Endodermal cell (in vitro differentiated cells): ENCODE measurements at regions not wholly inside any gene's neighbourhood (a gene's known extent, or its start where the extent isn't known, plus 50 kb on each side); places are given as distances from the start of the nearest gene placed in this dataset.

ENCODE experiments used
- DNase-seq: peaks from one replicate; pipeline ENCODE4 v3.0.0-alpha.2; 2017
- H3K27ac ChIP-seq: 2 replicates; pipeline ENCODE4 v1.5.1; 2013; ENCODE audit warnings: mild to moderate bottlenecking, low read depth, low read length, moderate library complexity
- H3K27me3 ChIP-seq: 2 replicates; pipeline ENCODE4 v1.6.1; 2013; ENCODE audit warnings: mild to moderate bottlenecking, low read length, moderate library complexity; ENCODE audit not compliant: insufficient read depth, control insufficient read depth, poor library complexity, severe bottlenecking
- H3K36me3 ChIP-seq: 2 replicates; pipeline ENCODE4 v1.7.0; 2013; ENCODE audit warnings: mild to moderate bottlenecking, low read length, moderate library complexity; ENCODE audit not compliant: control insufficient read depth, insufficient read depth
- H3K4me1 ChIP-seq: one replicate; pipeline ENCODE4 v1.7.0; 2013; ENCODE audit warnings: low read length; ENCODE audit not compliant: control insufficient read depth, insufficient read depth
- H3K4me3 ChIP-seq: 2 replicates; pipeline ENCODE4 v1.5.1; 2013; ENCODE audit warnings: mild to moderate bottlenecking, low read length, moderate library complexity
- H3K9ac ChIP-seq: 2 replicates; pipeline ENCODE4 v1.6.1; 2013; ENCODE audit warnings: mild to moderate bottlenecking, low read length, moderate library complexity; ENCODE audit not compliant: poor library complexity, severe bottlenecking; ENCODE audit errors: extremely low read depth
- H3K9me3 ChIP-seq: 2 replicates; pipeline ENCODE4 v1.6.1; 2013; ENCODE audit warnings: mild to moderate bottlenecking, low read length, moderate library complexity; ENCODE audit not compliant: control insufficient read depth
- H3K27ac Mint-ChIP-seq: 2 replicates; pipeline ENCODE4 v1.8.0; 2020; ENCODE audit warnings: mixed read lengths
- H3K27me3 Mint-ChIP-seq: 2 replicates; pipeline ENCODE4 v1.8.0; 2021; ENCODE audit warnings: mild to moderate bottlenecking, mixed read lengths; ENCODE audit not compliant: insufficient read depth
- H3K36me3 Mint-ChIP-seq: 2 replicates; pipeline ENCODE4 v1.8.0; 2020; ENCODE audit warnings: low read depth, mixed read lengths
- H3K4me1 Mint-ChIP-seq: 2 replicates; pipeline ENCODE4 v1.8.0; 2020; ENCODE audit warnings: mixed read lengths
- H3K4me3 Mint-ChIP-seq: 2 replicates; pipeline ENCODE4 v1.8.0; 2020; ENCODE audit warnings: mild to moderate bottlenecking, moderate library complexity, mixed read lengths
- H3K9me3 Mint-ChIP-seq: 2 replicates; pipeline ENCODE4 v1.8.0; 2020; ENCODE audit warnings: mild to moderate bottlenecking, mixed read lengths
- WGBS, 2 experiments: methylation state at CpG; one replicate each; pipeline versions ENCODE4 v1.1.5 to v1.1.7; 2013; ENCODE audit warnings: missing lambda C conversion rate in 2 of 2, mixed read lengths in 1 of 2; ENCODE audit not compliant: insufficient coverage in 1 of 2, insufficient read length in 1 of 2; 5-methylcytosine and 5-hydroxymethylcytosine counted together
- TF ChIP-seq, protein P1 (sequence below): fragments of 200-600 bp; sonication (generic); conservative IDR thresholded peaks from 2 replicates; pipeline ENCODE4 v1.5.0; 2021; ENCODE audit warnings: antibody characterized with exemption, mild to moderate bottlenecking

GRCh38 chr7:70886547-70886946 lies 245.4 kb upstream of the GALNT17 start:
- Histone ChIP-seq H3K36me3 (no peaks in the 10 kb centered on the region), H3K27me3 (no peaks in the 10 kb centered on the region), H3K9me3 (peaks cover 67% of the 10 kb centered on the region), H3K27ac (no peak overlapping the region), H3K4me1 (no peaks in the 10 kb centered on the region), H3K4me3 (no peak overlapping the region), H3K9ac (no peak overlapping the region)
- WGBS, 2 experiments: 26 to 42% methylated on average over 1 of the region's 1 CpG
- H3K27me3 Mint-ChIP-seq: peaks cover 7% of the 10 kb centered on the region
- DNase-seq: peak; percentile 83
- peaks cover 20% of the 10 kb centered on the region for H3K36me3 Mint-ChIP-seq
- TF ChIP-seq, protein P1, sequence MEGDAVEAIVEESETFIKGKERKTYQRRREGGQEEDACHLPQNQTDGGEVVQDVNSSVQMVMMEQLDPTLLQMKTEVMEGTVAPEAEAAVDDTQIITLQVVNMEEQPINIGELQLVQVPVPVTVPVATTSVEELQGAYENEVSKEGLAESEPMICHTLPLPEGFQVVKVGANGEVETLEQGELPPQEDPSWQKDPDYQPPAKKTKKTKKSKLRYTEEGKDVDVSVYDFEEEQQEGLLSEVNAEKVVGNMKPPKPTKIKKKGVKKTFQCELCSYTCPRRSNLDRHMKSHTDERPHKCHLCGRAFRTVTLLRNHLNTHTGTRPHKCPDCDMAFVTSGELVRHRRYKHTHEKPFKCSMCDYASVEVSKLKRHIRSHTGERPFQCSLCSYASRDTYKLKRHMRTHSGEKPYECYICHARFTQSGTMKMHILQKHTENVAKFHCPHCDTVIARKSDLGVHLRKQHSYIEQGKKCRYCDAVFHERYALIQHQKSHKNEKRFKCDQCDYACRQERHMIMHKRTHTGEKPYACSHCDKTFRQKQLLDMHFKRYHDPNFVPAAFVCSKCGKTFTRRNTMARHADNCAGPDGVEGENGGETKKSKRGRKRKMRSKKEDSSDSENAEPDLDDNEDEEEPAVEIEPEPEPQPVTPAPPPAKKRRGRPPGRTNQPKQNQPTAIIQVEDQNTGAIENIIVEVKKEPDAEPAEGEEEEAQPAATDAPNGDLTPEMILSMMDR: no peak
- H3K27ac Mint-ChIP-seq: peak overlapping the region; percentile 40
- no peak overlapping the region for H3K4me3 Mint-ChIP-seq
- peaks cover 49% of the 10 kb centered on the region for H3K9me3 Mint-ChIP-seq
- H3K4me1 Mint-ChIP-seq: peaks cover 28% of the 10 kb centered on the region

GRCh38 chr7:70887186-70887585 lies 244.8 kb upstream of the GALNT17 start:
- no peaks in the 10 kb centered on the region for H3K27me3 ChIP-seq
- peaks cover 7% of the 10 kb centered on the region for H3K27me3 Mint-ChIP-seq
- H3K9ac ChIP-seq: no peak overlapping the region
- 83% methylated on average over 1 of the region's 1 CpG; no CpG with 5 or more reads in 1 of the 2 experiments for WGBS, 2 experiments
- H3K9me3 ChIP-seq: peaks cover 67% of the 10 kb centered on the region
- peak; percentile 59 for DNase-seq
- no peak overlapping the region for H3K4me3 ChIP-seq
- no peak overlapping the region for H3K27ac ChIP-seq
- peaks cover 28% of the 10 kb centered on the region for H3K4me1 Mint-ChIP-seq
- no peaks in the 10 kb centered on the region for H3K36me3 ChIP-seq
- H3K36me3 Mint-ChIP-seq: peaks cover 20% of the 10 kb centered on the region
- peaks cover 55% of the 10 kb centered on the region for H3K9me3 Mint-ChIP-seq
- no peaks in the 10 kb centered on the region for H3K4me1 ChIP-seq
- no peak overlapping the region for H3K4me3 Mint-ChIP-seq
- no peak overlapping the region for H3K27ac Mint-ChIP-seq
- TF ChIP-seq, protein P1: no peak

DNA sequence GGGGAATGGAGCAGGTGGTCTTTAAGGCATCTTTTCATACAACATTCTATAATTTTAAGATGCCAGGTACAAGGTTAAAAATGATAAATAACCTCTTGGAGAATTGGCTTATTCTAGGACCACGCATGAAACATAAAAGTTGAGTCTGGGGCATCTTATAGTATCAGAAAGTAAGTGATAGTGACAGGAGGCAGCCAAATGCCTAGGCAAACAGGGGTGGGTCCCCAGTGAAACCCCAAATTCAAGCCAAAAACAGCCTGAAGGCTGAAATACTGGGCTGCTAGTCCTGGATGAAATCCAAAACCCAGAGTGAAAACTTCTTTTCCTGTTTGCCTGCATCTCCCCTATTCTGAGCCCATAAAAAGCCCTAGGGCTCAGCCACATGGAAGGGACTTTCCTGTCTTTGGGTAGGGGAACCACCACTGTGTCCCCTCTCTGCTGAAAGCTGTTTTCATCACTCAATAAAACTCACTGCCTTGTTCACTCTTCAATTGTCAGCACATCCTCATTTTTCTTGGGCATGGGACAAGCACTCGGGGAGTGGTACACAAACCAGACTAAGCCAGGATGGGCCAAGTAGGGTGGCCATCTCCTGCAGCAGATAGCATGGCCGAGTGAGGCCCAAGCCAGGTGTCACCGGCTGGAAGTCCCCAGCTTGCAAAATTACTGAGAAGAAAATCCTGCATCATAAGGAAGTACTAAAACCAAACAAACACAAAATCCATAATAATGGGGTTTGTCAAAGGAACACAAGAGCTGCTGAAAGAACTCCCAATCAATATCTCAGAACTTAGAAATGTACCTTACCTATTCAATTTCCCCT lies 241.6 kb upstream of the GALNT17 start:
- Mint-ChIP-seq H3K4me3 (no peak overlapping the region), H3K27ac (no peak overlapping the region), H3K27me3 (peaks cover 7% of the 10 kb centered on the region), H3K36me3 (peaks cover 18% of the 10 kb centered on the region), H3K9me3 (peaks cover 56% of the 10 kb centered on the region), H3K4me1 (peaks cover 34% of the 10 kb centered on the region)
- peak; percentile 44 for DNase-seq
- peaks cover 63% of the 10 kb centered on the region for H3K9me3 ChIP-seq
- no peaks in the 10 kb centered on the region for H3K27me3 ChIP-seq
- H3K4me3 ChIP-seq: no peak overlapping the region
- H3K4me1 ChIP-seq: peaks cover 9% of the 10 kb centered on the region
- TF ChIP-seq, protein P1: no peak
- 94 to 100% methylated on average over 2 to 4 of the region's 4 CpGs for whole genome bisulfite sequencing, 2 experiments
- H3K27ac ChIP-seq: no peak overlapping the region
- no peak overlapping the region for H3K9ac ChIP-seq
- H3K36me3 ChIP-seq: no peaks in the 10 kb centered on the region
